Neuronal stem cell (in vitro differentiated cells): ENCODE measurements at regions not wholly inside any gene's neighbourhood (a gene's known extent, or its start where the extent isn't known, plus 50 kb on each side); places are given as distances from the start of the nearest gene placed in this dataset.

Experiments used
- DNase-seq: peaks from one replicate; pipeline ENCODE4 v3.0.0-alpha.2; 2013; ENCODE audit warnings: low spot score
- H2AFZ ChIP-seq: one replicate; pipeline ENCODE4 v1.6.1; 2013; ENCODE audit warnings: mild to moderate bottlenecking, low read length, inconsistent platforms
- H2AK5ac ChIP-seq: 2 replicates; pipeline ENCODE4 v1.6.1; 2013; ENCODE audit warnings: low read depth, mild to moderate bottlenecking, inconsistent platforms, low read length, moderate library complexity, mixed read lengths
- H2BK120ac ChIP-seq: 2 replicates; pipeline ENCODE4 v1.6.1; 2013; ENCODE audit warnings: low read depth, mild to moderate bottlenecking, inconsistent platforms, low read length, moderate library complexity, mixed read lengths
- H2BK12ac ChIP-seq: one replicate; pipeline ENCODE4 v1.6.1; 2013; ENCODE audit warnings: low read length, inconsistent platforms
- H2BK15ac ChIP-seq: 2 replicates; pipeline ENCODE4 v1.6.1; 2013; ENCODE audit warnings: mild to moderate bottlenecking, low read length, inconsistent platforms, mixed read lengths
- H2BK5ac ChIP-seq: one replicate; pipeline ENCODE4 v1.6.1; 2013; ENCODE audit warnings: inconsistent platforms, mild to moderate bottlenecking, low read length, moderate library complexity
- H3K14ac ChIP-seq: one replicate; pipeline ENCODE4 v1.6.1; 2013; ENCODE audit warnings: low read length, inconsistent platforms
- H3K18ac ChIP-seq: 2 replicates; pipeline ENCODE4 v1.6.1; 2013; ENCODE audit warnings: low read length, inconsistent platforms
- H3K23ac ChIP-seq: 2 replicates; pipeline ENCODE4 v1.6.1; 2013; ENCODE audit warnings: low read depth, mild to moderate bottlenecking, mixed read lengths, low read length, inconsistent platforms; ENCODE audit not compliant: poor library complexity
- H3K27ac ChIP-seq: replicated peaks from 3 replicates; pipeline ENCODE4 v1.5.1; 2013; ENCODE audit warnings: low read length, inconsistent platforms
- H3K27me3 ChIP-seq, 3 experiments: 2 replicates each; pipeline ENCODE4 v1.6.1; 2013; ENCODE audit warnings: low read length in 3 of 3, mild to moderate bottlenecking in 2 of 3, inconsistent platforms in 1 of 3, low read depth in 1 of 3, mixed read lengths in 1 of 3, moderate library complexity in 1 of 3; ENCODE audit not compliant: control insufficient read depth in 3 of 3, insufficient read depth in 3 of 3
- H3K36me3 ChIP-seq, 2 donors: replicated peaks in 1 of 2; 2 replicates each; pipeline ENCODE4 v1.6.1; 2013; ENCODE audit warnings: low read length in 2 of 2; ENCODE audit not compliant: control insufficient read depth in 2 of 2, insufficient read depth in 2 of 2
- H3K4ac ChIP-seq: 2 replicates; pipeline ENCODE4 v1.6.1; 2013; ENCODE audit warnings: inconsistent platforms, mild to moderate bottlenecking, low read length, moderate library complexity
- H3K4me1 ChIP-seq, 2 donors: 1 replicate in 1 of 2; 2 replicates in 1 of 2; pipeline ENCODE4 v1.6.1; 2013; ENCODE audit warnings: low read length in 2 of 2, low read depth in 1 of 2; ENCODE audit not compliant: control insufficient read depth in 2 of 2, insufficient read depth in 1 of 2
- H3K4me2 ChIP-seq: one replicate; pipeline ENCODE4 v1.6.1; 2013; ENCODE audit warnings: mild to moderate bottlenecking, low read length, inconsistent platforms; ENCODE audit not compliant: insufficient read depth, poor library complexity, severe bottlenecking
- H3K4me3 ChIP-seq, 2 donors: 2 replicates each; pipeline ENCODE4 v1.5.1; 2013; ENCODE audit warnings: low read length in 2 of 2, mild to moderate bottlenecking in 2 of 2, inconsistent platforms in 1 of 2, moderate library complexity in 1 of 2
- H3K79me1 ChIP-seq: one replicate; pipeline ENCODE4 v1.6.1; 2013; ENCODE audit warnings: low read depth, mild to moderate bottlenecking, inconsistent platforms, low read length, moderate library complexity
- H3K9ac ChIP-seq: one replicate; pipeline ENCODE4 v1.6.1; 2013; ENCODE audit warnings: mild to moderate bottlenecking, low read depth, low read length, inconsistent platforms; ENCODE audit not compliant: poor library complexity
- H3K9me3 ChIP-seq, 2 donors: replicated peaks in 1 of 2; 2 replicates each; pipeline versions ENCODE3 to v1.6.1; 2013; ENCODE audit warnings: low read length in 2 of 2, mild to moderate bottlenecking in 2 of 2, inconsistent platforms in 1 of 2, low read depth in 1 of 2, mixed read lengths in 1 of 2, moderate library complexity in 1 of 2; ENCODE audit not compliant: control insufficient read depth in 2 of 2, insufficient read depth in 1 of 2
- H4K8ac ChIP-seq: one replicate; pipeline ENCODE4 v1.6.1; 2013; ENCODE audit warnings: low read depth, mild to moderate bottlenecking, inconsistent platforms, low read length, moderate library complexity
- H4K91ac ChIP-seq: one replicate; pipeline ENCODE4 v1.6.1; 2013; ENCODE audit warnings: low read length, low read depth, mild to moderate bottlenecking, inconsistent platforms; ENCODE audit not compliant: poor library complexity
- WGBS, 2 donors: extraction: QIAGEN DNeasy Blood & Tissue Kit; methylation state at CpG; one replicate each; pipeline ENCODE4 v1.1.7; 2013; ENCODE audit warnings: missing lambda C conversion rate in 2 of 2, mixed read lengths in 1 of 2; ENCODE audit not compliant: insufficient read length in 2 of 2, insufficient replicate concordance in 1 of 2; ENCODE audit errors: extremely low coverage in 2 of 2; 5-methylcytosine and 5-hydroxymethylcytosine counted together

DNA sequence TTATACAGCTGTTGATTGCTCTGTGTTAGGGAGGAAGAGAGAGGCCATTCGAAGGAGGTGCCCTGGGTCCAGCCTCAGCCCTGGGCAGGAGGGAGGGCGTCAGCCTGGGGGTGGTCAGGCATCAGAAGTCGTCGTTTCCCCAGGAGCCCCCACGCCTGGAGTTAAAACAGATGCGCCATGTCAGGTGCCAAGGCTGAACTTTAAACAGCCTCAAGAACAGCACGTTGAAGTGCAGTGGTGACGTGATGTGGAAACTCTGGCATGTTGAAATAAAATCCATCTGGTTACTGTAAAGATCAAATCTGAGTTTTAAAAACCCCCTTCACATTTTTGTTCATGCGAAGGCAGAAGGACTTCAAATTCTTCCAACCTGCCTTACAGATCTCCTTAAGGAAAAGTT lies 128.4 kb upstream of the PPP2R2D start:
- no peak overlapping the region for H3K23ac ChIP-seq
- H2AK5ac ChIP-seq, result no peak overlapping the region
- H4K8ac ChIP-seq, result no peak overlapping the region
- H3K36me3 ChIP-seq, result no peaks in the 10 kb centered on the region
- no peak overlapping the region for H3K4me3 ChIP-seq
- peaks cover 11 to 12% of the 10 kb centered on the region in 2 donors for H3K9me3 ChIP-seq
- H4K91ac ChIP-seq, result no peak overlapping the region
- DNase-seq, result no peak
- H3K14ac ChIP-seq, result no peak overlapping the region
- H3K27ac ChIP-seq, result no peak overlapping the region
- no peak overlapping the region for H3K4ac ChIP-seq
- H3K27me3 ChIP-seq, result peaks cover 0 to 8% (median 0%) of the 10 kb centered on the region in 3 experiments
- no peak overlapping the region for H2BK15ac ChIP-seq
- H3K18ac ChIP-seq, result no peak overlapping the region
- no peaks in the 10 kb centered on the region for H3K79me1 ChIP-seq
- H2BK120ac ChIP-seq, result no peak overlapping the region
- no peak overlapping the region for H3K4me2 ChIP-seq
- no peak overlapping the region for H2BK12ac ChIP-seq
- H2BK5ac ChIP-seq, result no peak overlapping the region
- no peak overlapping the region for H2AFZ ChIP-seq
- H3K9ac ChIP-seq, result peak overlapping the region; percentile 30
- no CpG with 5 or more reads among the region's 9 CpGs for WGBS, 2 donors
- peaks cover 0 to 2% of the 10 kb centered on the region in 2 donors for H3K4me1 ChIP-seq

DNA sequence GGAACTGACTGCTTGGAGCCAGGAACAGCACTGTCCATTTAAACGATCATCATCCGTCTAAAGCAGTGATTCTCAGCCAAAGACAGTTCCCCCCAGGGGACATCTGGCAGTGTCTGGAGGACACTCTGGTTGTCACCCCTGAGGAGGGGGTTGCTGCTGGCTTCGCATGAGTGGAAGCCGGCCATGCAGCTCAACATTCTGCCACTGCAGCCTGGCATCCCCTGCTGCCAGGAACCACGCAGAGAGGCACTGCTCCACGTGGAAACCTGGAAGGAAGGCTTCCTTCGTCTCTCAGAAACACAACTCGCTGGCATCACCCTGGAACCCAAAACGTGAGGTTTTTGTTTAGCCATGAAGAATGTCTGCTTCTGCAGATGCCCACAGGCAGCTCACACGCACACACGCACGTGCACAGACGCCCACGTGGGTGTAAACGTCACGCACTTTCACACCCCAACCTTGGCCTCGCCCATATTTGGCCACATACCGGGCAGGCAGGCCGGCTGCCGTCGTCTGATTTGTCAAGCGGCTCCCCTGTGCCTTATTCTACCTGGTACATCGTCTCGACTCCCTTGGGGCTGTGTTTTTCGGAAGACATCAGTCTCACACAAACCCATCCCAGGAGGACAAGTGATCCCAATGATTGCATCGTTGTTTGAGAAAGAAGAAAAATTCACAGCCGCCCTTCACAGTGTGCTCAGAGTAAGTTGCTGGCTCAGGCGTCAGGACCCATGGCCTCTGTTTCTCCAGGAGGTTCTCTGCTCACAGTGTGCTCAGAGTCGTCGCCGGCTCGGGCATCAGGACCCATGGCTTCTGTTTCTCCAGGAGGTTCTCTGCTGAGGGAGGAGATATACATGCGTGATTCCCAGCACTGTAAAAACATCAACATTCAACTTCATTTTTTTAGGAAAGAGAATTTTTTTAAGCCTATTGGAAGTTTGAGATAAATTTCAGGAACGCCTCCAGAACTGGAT lies 127.2 kb upstream of the PPP2R2D start:
- WGBS, 2 donors, result no CpG with 5 or more reads among the region's 34 CpGs
- DNase-seq, result no peak
- no peak overlapping the region for H4K91ac ChIP-seq
- no peak overlapping the region for H2BK15ac ChIP-seq
- peaks cover 0 to 8% (median 0%) of the 10 kb centered on the region in 3 experiments for H3K27me3 ChIP-seq
- H3K27ac ChIP-seq, result no peak overlapping the region
- H3K18ac ChIP-seq, result peak overlapping the region; percentile 76
- no peak overlapping the region for H4K8ac ChIP-seq
- no peak overlapping the region for H2BK120ac ChIP-seq
- H3K4me2 ChIP-seq, result no peak overlapping the region
- no peaks in the 10 kb centered on the region for H3K79me1 ChIP-seq
- no peak overlapping the region for H3K14ac ChIP-seq
- H3K4me3 ChIP-seq, result no peak overlapping the region
- peak overlapping the region; percentile 54 for H2BK5ac ChIP-seq
- no peak overlapping the region for H2AK5ac ChIP-seq
- H3K23ac ChIP-seq, result peak overlapping the region; percentile 17
- H3K9ac ChIP-seq, result peak overlapping the region; percentile 2
- H3K9me3 ChIP-seq, result peaks cover 18 to 24% of the 10 kb centered on the region in 2 donors
- no peak overlapping the region for H2AFZ ChIP-seq
- peak overlapping the region; percentile 96 for H2BK12ac ChIP-seq
- H3K4ac ChIP-seq, result no peak overlapping the region
- no peaks in the 10 kb centered on the region for H3K36me3 ChIP-seq
- peaks cover 0 to 2% of the 10 kb centered on the region in 2 donors for H3K4me1 ChIP-seq

DNA sequence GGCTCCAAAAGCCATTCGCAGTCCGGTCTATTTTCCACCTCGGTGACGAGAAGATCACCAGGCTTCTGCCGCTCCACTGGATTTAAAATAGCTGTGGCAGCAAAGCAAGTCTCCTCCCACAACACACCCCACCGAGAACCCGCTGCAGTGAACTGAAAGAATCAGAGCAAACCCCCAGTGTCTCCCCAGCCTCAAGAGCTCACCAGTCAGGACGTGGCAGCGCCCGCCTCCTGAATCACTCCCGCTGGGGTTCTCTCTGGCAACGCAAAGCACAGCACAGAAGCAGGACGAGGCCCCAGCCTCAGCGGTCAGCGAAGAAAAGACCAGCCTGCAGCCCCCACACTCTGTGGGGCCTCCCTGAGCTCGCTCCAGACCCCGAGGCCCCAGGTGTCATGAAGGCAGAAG lies 126.1 kb upstream of the PPP2R2D start:
- Histone ChIP-seq H3K9me3 (peaks cover 18 to 25% of the 10 kb centered on the region in 2 donors), H3K27me3 (peaks cover 0 to 8% (median 0%) of the 10 kb centered on the region in 3 experiments), H4K91ac (no peak overlapping the region), H3K9ac (no peak overlapping the region), H3K79me1 (no peaks in the 10 kb centered on the region), H3K14ac (peak overlapping the region; percentile 32), H3K23ac (no peak overlapping the region), H3K4me2 (no peak overlapping the region), H2BK15ac (peak overlapping the region; percentile 17), H3K36me3 (no peaks in the 10 kb centered on the region), H3K27ac (no peak overlapping the region), H2AK5ac (no peak overlapping the region), H2BK120ac (no peak overlapping the region), H3K4ac (no peak overlapping the region), H3K4me1 (peaks cover 0 to 2% of the 10 kb centered on the region in 2 donors), H2AFZ (no peak overlapping the region), H2BK5ac (no peak overlapping the region), H3K4me3 (no peak overlapping the region), H2BK12ac (no peak overlapping the region), H3K18ac (peak overlapping the region; percentile 16), H4K8ac (no peak overlapping the region)
- no CpG with 5 or more reads among the region's 17 CpGs for WGBS, 2 donors
- DNase-seq, result no peak

DNA sequence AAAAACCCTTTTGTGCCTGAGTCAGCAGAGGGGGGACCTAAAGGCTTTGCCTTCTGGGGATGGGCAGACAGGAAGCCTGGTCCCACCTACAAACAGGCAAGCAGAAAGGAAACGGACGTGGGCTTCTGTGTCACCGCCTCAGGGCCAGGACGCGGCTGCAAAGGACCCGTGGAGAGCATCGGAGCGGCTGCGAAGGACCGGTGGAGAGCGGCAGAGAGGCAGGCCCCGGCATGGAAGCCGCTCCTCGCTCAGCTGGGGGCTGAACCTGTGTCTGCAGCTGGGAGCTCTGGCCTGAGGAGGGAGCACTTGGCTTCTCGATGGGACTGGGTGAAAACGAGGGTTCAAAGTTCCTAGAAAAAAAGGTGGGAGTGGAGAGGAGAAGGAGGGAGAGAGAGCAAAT lies 125.4 kb upstream of the PPP2R2D start:
- Histone ChIP-seq H4K91ac (no peak overlapping the region), H3K4ac (no peak overlapping the region), H2BK15ac (no peak overlapping the region), H2AFZ (no peak overlapping the region), H3K9me3 (peaks cover 18 to 25% of the 10 kb centered on the region in 2 donors), H2BK120ac (no peak overlapping the region), H3K79me1 (no peaks in the 10 kb centered on the region), H2BK12ac (no peak overlapping the region), H3K36me3 (no peaks in the 10 kb centered on the region), H3K9ac (no peak overlapping the region), H3K4me2 (no peak overlapping the region), H2BK5ac (no peak overlapping the region), H2AK5ac (no peak overlapping the region), H3K23ac (no peak overlapping the region), H3K14ac (no peak overlapping the region), H3K27ac (no peak overlapping the region), H3K4me1 (peaks cover 0 to 2% of the 10 kb centered on the region in 2 donors), H4K8ac (no peak overlapping the region), H3K27me3 (peaks cover 0 to 8% (median 0%) of the 10 kb centered on the region in 3 experiments), H3K4me3 (no peak overlapping the region), H3K18ac (no peak overlapping the region)
- no peak for DNase-seq
- WGBS, 2 donors, result no CpG with 5 or more reads among the region's 16 CpGs
